ENCODE measurements at regions not wholly inside any gene's neighbourhood (a gene's known extent, or its start where the extent isn't known, plus 50 kb on each side); places are given as distances from the start of the nearest gene placed in this dataset.

DNA sequence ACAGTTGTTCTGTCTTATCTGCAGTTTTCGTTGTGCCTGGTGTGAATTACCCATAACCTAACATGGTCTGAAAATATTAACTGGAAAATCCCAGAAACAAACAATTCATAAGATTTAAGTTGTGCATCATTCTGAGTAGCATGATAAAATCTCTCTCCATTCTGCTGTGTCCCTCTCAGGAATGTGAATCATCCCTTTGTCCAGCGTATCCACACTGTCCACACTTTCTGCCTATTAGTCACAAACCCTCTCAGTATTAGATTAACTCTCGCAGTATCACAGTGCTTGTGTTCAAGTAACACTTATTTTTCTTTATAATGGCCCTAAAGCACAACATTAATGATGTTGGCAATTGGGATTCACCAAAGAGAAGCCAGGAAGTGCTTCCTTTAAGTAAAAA, 203.2 kb downstream of the CGGBP1 start:
- H3K4me3 ChIP-seq (ENCODE audit: low read depth, low read length): no peak overlapping the region
- ChIA-PET CTCF (no interaction called here), POLR2A (no interaction called here)
- H3K36me3 ChIP-seq (ENCODE audit: control insufficient read depth in 2 of 2, insufficient read depth in 1 of 2, low read length in 2 of 2): no peaks in the 10 kb centered on the region
- TF ChIP-seq KLF7 (tag by site-specific recombination; IDR thresholded peaks at IDR 0.05; ENCODE audit: borderline replicate concordance): no peak
- TF ChIP-seq ZNF391 (tag by site-specific recombination; IDR thresholded peaks at IDR 0.05; ENCODE audit: borderline replicate concordance, low read depth): no peak
- no peak for TF ChIP-seq SCRT1 (tag by site-specific recombination; IDR thresholded peaks at IDR 0.05; ENCODE audit: borderline replicate concordance)
- TF ChIP-seq ZFP69B (tag by site-specific recombination; IDR thresholded peaks at IDR 0.05): no peak
- TF ChIP-seq ELK4 (IDR thresholded peaks at IDR 0.05; ENCODE audit: borderline replicate concordance, low read depth, low read length): no peak
- TF ChIP-seq GLI2 (tag by site-specific recombination; IDR thresholded peaks at IDR 0.05; ENCODE audit: borderline replicate concordance, low read depth): no peak
- no peak for TF ChIP-seq ZNF169 (tag by site-specific recombination; IDR thresholded peaks at IDR 0.05)
- no peak for TF ChIP-seq ZNF23 (tag by site-specific recombination; IDR thresholded peaks at IDR 0.05; ENCODE audit: borderline replicate concordance)
- no peak for TF ChIP-seq ZNF585B (tag by site-specific recombination; IDR thresholded peaks at IDR 0.05)
- no peak for TF ChIP-seq ZNF560 (tag by site-specific recombination; IDR thresholded peaks at IDR 0.05; ENCODE audit: borderline replicate concordance)
- TF ChIP-seq BCL11A (tag by site-specific recombination; IDR thresholded peaks at IDR 0.05; ENCODE audit: low read depth): no peak
- TF ChIP-seq, protein P1, sequence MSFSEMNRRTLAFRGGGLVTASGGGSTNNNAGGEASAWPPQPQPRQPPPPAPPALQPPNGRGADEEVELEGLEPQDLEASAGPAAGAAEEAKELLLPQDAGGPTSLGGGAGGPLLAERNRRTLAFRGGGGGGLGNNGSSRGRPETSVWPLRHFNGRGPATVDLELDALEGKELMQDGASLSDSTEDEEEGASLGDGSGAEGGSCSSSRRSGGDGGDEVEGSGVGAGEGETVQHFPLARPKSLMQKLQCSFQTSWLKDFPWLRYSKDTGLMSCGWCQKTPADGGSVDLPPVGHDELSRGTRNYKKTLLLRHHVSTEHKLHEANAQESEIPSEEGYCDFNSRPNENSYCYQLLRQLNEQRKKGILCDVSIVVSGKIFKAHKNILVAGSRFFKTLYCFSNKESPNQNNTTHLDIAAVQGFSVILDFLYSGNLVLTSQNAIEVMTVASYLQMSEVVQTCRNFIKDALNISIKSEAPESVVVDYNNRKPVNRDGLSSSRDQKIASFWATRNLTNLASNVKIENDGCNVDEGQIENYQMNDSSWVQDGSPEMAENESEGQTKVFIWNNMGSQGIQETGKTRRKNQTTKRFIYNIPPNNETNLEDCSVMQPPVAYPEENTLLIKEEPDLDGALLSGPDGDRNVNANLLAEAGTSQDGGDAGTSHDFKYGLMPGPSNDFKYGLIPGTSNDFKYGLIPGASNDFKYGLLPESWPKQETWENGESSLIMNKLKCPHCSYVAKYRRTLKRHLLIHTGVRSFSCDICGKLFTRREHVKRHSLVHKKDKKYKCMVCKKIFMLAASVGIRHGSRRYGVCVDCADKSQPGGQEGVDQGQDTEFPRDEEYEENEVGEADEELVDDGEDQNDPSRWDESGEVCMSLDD (tag by site-specific recombination; IDR thresholded peaks at IDR 0.05): no peak
- H3K27ac ChIP-seq (ENCODE audit: extremely low read depth, low read depth, low read length): no peak overlapping the region
- no peaks in the 10 kb centered on the region for H3K9me3 ChIP-seq (ENCODE audit: control insufficient read depth, insufficient read depth, low read depth, low read length)
- no peaks in the 10 kb centered on the region for H3K4me1 ChIP-seq (ENCODE audit: control insufficient read depth, insufficient read depth, low read length)

GRCh38 chr3:87855211-87855610, 203.6 kb downstream of the CGGBP1 start:
- H3K27ac ChIP-seq (ENCODE audit: extremely low read depth, low read depth, low read length): no peak overlapping the region
- no peaks in the 10 kb centered on the region for H3K4me1 ChIP-seq (ENCODE audit: control insufficient read depth, insufficient read depth, low read length)
- ChIA-PET CTCF (interaction anchor here (0.6 kb wide), 1 partner anchor 435 kb away, joined by 3 read pairs; no protein-coding TSS in a partner anchor), POLR2A (no interaction called here)
- H3K4me3 ChIP-seq (ENCODE audit: low read depth, low read length): no peak overlapping the region
- H3K36me3 ChIP-seq (ENCODE audit: control insufficient read depth in 2 of 2, insufficient read depth in 1 of 2, low read length in 2 of 2): no peaks in the 10 kb centered on the region
- H3K9me3 ChIP-seq (ENCODE audit: control insufficient read depth, insufficient read depth, low read depth, low read length): no peaks in the 10 kb centered on the region
- no peak for TF ChIP-seq ZFP37 (tag by site-specific recombination; IDR thresholded peaks at IDR 0.05)
- TF ChIP-seq ZNF24 (tag by site-specific recombination; IDR thresholded peaks at IDR 0.05): no peak
- TF ChIP-seq ZNF830 (tag by site-specific recombination; IDR thresholded peaks at IDR 0.05; ENCODE audit: low read depth): no peak
- no peak for TF ChIP-seq ZNF433 (tag by site-specific recombination; IDR thresholded peaks at IDR 0.05; ENCODE audit: low read depth)
- no peak for TF ChIP-seq ZNF707 (tag by site-specific recombination; IDR thresholded peaks at IDR 0.05)
- TF ChIP-seq, protein P2, sequence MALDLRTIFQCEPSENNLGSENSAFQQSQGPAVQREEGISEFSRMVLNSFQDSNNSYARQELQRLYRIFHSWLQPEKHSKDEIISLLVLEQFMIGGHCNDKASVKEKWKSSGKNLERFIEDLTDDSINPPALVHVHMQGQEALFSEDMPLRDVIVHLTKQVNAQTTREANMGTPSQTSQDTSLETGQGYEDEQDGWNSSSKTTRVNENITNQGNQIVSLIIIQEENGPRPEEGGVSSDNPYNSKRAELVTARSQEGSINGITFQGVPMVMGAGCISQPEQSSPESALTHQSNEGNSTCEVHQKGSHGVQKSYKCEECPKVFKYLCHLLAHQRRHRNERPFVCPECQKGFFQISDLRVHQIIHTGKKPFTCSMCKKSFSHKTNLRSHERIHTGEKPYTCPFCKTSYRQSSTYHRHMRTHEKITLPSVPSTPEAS (tag by site-specific recombination; IDR thresholded peaks at IDR 0.05): no peak
- no peak for TF ChIP-seq ZNF394 (tag by site-specific recombination; IDR thresholded peaks at IDR 0.05; ENCODE audit: borderline replicate concordance)
- TF ChIP-seq AEBP2 (tag by site-specific recombination; IDR thresholded peaks at IDR 0.05; ENCODE audit: borderline replicate concordance): no peak
- TF ChIP-seq ZNF184 (tag by site-specific recombination; IDR thresholded peaks at IDR 0.05): no peak
- TF ChIP-seq, protein P3, sequence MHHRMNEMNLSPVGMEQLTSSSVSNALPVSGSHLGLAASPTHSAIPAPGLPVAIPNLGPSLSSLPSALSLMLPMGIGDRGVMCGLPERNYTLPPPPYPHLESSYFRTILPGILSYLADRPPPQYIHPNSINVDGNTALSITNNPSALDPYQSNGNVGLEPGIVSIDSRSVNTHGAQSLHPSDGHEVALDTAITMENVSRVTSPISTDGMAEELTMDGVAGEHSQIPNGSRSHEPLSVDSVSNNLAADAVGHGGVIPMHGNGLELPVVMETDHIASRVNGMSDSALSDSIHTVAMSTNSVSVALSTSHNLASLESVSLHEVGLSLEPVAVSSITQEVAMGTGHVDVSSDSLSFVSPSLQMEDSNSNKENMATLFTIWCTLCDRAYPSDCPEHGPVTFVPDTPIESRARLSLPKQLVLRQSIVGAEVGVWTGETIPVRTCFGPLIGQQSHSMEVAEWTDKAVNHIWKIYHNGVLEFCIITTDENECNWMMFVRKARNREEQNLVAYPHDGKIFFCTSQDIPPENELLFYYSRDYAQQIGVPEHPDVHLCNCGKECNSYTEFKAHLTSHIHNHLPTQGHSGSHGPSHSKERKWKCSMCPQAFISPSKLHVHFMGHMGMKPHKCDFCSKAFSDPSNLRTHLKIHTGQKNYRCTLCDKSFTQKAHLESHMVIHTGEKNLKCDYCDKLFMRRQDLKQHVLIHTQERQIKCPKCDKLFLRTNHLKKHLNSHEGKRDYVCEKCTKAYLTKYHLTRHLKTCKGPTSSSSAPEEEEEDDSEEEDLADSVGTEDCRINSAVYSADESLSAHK (tag by site-specific recombination; IDR thresholded peaks at IDR 0.05): no peak
- no peak for TF ChIP-seq HOXD13 (CRISPR knock-in tag; IDR thresholded peaks at IDR 0.05; ENCODE audit: borderline replicate concordance)
- TF ChIP-seq ZNF76 (tag by site-specific recombination; IDR thresholded peaks at IDR 0.05; ENCODE audit: borderline replicate concordance, low read depth): no peak
- TF ChIP-seq ZNF558 (tag by site-specific recombination; IDR thresholded peaks at IDR 0.05): no peak
- no peak for TF ChIP-seq ZNF768 (tag by site-specific recombination; IDR thresholded peaks at IDR 0.05)
- no peak for TF ChIP-seq ELK4 (IDR thresholded peaks at IDR 0.05; ENCODE audit: borderline replicate concordance, low read depth, low read length)

All from HEK293 (cell line).